ENCODE measurements at regions not wholly inside any gene's neighbourhood (a gene's known extent, or its start where the extent isn't known, plus 50 kb on each side); places are given as distances from the start of the nearest gene placed in this dataset.

GRCh38 chr3:106725566-106725965, 651.7 kb upstream of the CCDC54 start:
- DNase-seq, result no peak
- Histone ChIP-seq H3K9ac (ENCODE audit: low read depth in 2 of 2, low read length in 2 of 2) (no peak overlapping the region), H3K9me3 (no peaks in the 10 kb centered on the region), H3K27me3 (no peaks in the 10 kb centered on the region), H3K4me1 (no peaks in the 10 kb centered on the region), H3K4me3 (no peak overlapping the region), H3K36me3 (no peaks in the 10 kb centered on the region), H3K27ac (no peak overlapping the region)
- intact Hi-C loops (cut with DNase I), result no loop called here
- no peak for TF ChIP-seq CTCF (IDR thresholded peaks at IDR 0.05)

- intact Hi-C loops (cut with DNase I), result no loop called here
- Histone ChIP-seq H3K27me3 (no peaks in the 10 kb centered on the region), H3K36me3 (no peaks in the 10 kb centered on the region), H3K9ac (ENCODE audit: low read depth in 2 of 2, low read length in 2 of 2) (no peak overlapping the region), H3K27ac (no peak overlapping the region), H3K9me3 (no peaks in the 10 kb centered on the region), H3K4me3 (no peak overlapping the region), H3K4me1 (no peaks in the 10 kb centered on the region)
- no peak for TF ChIP-seq CTCF (IDR thresholded peaks at IDR 0.05)
- no peak for DNase-seq
These were observed 648.7 kb upstream of the CCDC54 start for GRCh38 chr3:106728315-106729098.

- DNase-seq, result no peak
- H3K27me3 ChIP-seq, result no peaks in the 10 kb centered on the region
- H3K36me3 ChIP-seq, result no peaks in the 10 kb centered on the region
- intact Hi-C loops (cut with DNase I), result no loop called here
- no peaks in the 10 kb centered on the region for H3K4me1 ChIP-seq
- H3K9me3 ChIP-seq, result no peaks in the 10 kb centered on the region
- H3K27ac ChIP-seq, result no peak overlapping the region
- no peak for TF ChIP-seq CTCF (IDR thresholded peaks at IDR 0.05)
- no peak overlapping the region for H3K9ac ChIP-seq (ENCODE audit: low read depth in 2 of 2, low read length in 2 of 2)
- H3K4me3 ChIP-seq, result no peak overlapping the region
These were observed 647.8 kb upstream of the CCDC54 start for GRCh38 chr3:106729481-106729880.

GRCh38 chr3:106731230-106731629, 646.0 kb upstream of the CCDC54 start:
- TF ChIP-seq CTCF (IDR thresholded peaks at IDR 0.05), result no peak
- intact Hi-C loops (cut with DNase I), result no loop called here
- DNase-seq, result no peak

GRCh38 chr3:106734712-106735111, 642.5 kb upstream of the CCDC54 start:
- H3K36me3 ChIP-seq, result no peaks in the 10 kb centered on the region
- intact Hi-C loops (cut with DNase I), result no loop called here
- H3K4me3 ChIP-seq, result no peak overlapping the region
- H3K27ac ChIP-seq, result no peak overlapping the region
- H3K27me3 ChIP-seq, result no peaks in the 10 kb centered on the region
- no peak for DNase-seq
- no peak for TF ChIP-seq CTCF (IDR thresholded peaks at IDR 0.05)
- no peak overlapping the region for H3K9ac ChIP-seq (ENCODE audit: low read depth in 2 of 2, low read length in 2 of 2)
- H3K9me3 ChIP-seq, result no peaks in the 10 kb centered on the region
- H3K4me1 ChIP-seq, result no peaks in the 10 kb centered on the region

More at GRCh38 chr3:106731230-106731629, 646.0 kb upstream of the CCDC54 start:
- Histone ChIP-seq H3K9ac (ENCODE audit: low read depth in 2 of 2, low read length in 2 of 2) (no peak overlapping the region), H3K27me3 (no peaks in the 10 kb centered on the region), H3K9me3 (no peaks in the 10 kb centered on the region), H3K4me3 (no peak overlapping the region), H3K36me3 (no peaks in the 10 kb centered on the region), H3K27ac (no peak overlapping the region), H3K4me1 (no peaks in the 10 kb centered on the region)

Data from colonic mucosa (tissue), 4 donors.